H1 (cell line): ENCODE measurements at regions not wholly inside any gene's neighbourhood (a gene's known extent, or its start where the extent isn't known, plus 50 kb on each side); places are given as distances from the start of the nearest gene placed in this dataset.

Source experiments
- CHD7 ChIP-seq: fragments of 300-600 bp; sonication (generic); IDR thresholded peaks from 2 replicates; pipeline ENCODE4 v1.7.1; 2012; ENCODE audit warnings: low read length, moderate library complexity, mild to moderate bottlenecking, inconsistent platforms; ENCODE audit not compliant: insufficient replicate concordance
- SIN3A ChIP-seq, 2 experiments: IDR thresholded peaks in 1 of 2; conservative IDR thresholded peaks in 1 of 2; 2 replicates each; pipeline ENCODE4 v1.6.1; 2011 to 2012; ENCODE audit warnings: low read length in 2 of 2, improper control_type of control experiment in 1 of 2, low read depth in 1 of 2, mild to moderate bottlenecking in 1 of 2
- SIRT6 ChIP-seq: IDR thresholded peaks from one replicate; pipeline ENCODE4 v1.7.1; 2012; ENCODE audit warnings: low read length, inconsistent platforms

GRCh38 chr18:77505499-77505898 is 255.9 kb downstream of the GALR1 start (continued):
- TF ChIP-seq CHD7 (no peak), SIN3A (conservative IDR thresholded peaks at IDR 0.05 in 1 of 2, IDR thresholded peaks at IDR 0.05 in 1 of 2; ENCODE audit: low read depth in 1 of 2, low read length in 2 of 2) (no peak), SIRT6 (no peak)
